ENCODE measurements at regions not wholly inside any gene's neighbourhood (a gene's known extent, or its start where the extent isn't known, plus 50 kb on each side); places are given as distances from the start of the nearest gene placed in this dataset.

GRCh38 chr21:17351766-17352165 lies 161.1 kb upstream of the CXADR start:
- ChIA-PET POLR2A (no interaction called here), CTCF (no interaction called here)
- H3K4me1 Mint-ChIP-seq (ENCODE audit: low read depth) = no peaks in the 10 kb centered on the region
- intact Hi-C loops (cut with micrococcal nuclease) = no loop called here
- H3K36me3 Mint-ChIP-seq (ENCODE audit: low read depth) = no peaks in the 10 kb centered on the region
- H3K27me3 Mint-ChIP-seq = peaks cover 2% of the 10 kb centered on the region
- no peak for ATAC-seq
- no peak overlapping the region for H3K4me3 Mint-ChIP-seq
- DNase-seq = no peak
- no peak overlapping the region for H3K27ac Mint-ChIP-seq
- TF ChIP-seq CTCF (IDR thresholded peaks at IDR 0.05) = no peak
- no peaks in the 10 kb centered on the region for H3K9me3 Mint-ChIP-seq

GRCh38 chr21:17352996-17353655 lies 159.7 kb upstream of the CXADR start:
- CTCF ChIA-PET = no interaction called here
- intact Hi-C loops (cut with micrococcal nuclease) = no loop called here
- no peak for TF ChIP-seq CTCF (IDR thresholded peaks at IDR 0.05)
- no peaks in the 10 kb centered on the region for H3K9me3 Mint-ChIP-seq
- H3K4me3 Mint-ChIP-seq = no peak overlapping the region
- peaks cover 2% of the 10 kb centered on the region for H3K27me3 Mint-ChIP-seq
- ATAC-seq (no peak), DNase-seq (no peak)
- no peaks in the 10 kb centered on the region for H3K36me3 Mint-ChIP-seq (ENCODE audit: low read depth)
- no peaks in the 10 kb centered on the region for H3K4me1 Mint-ChIP-seq (ENCODE audit: low read depth)
- H3K27ac Mint-ChIP-seq = no peak overlapping the region
- POLR2A ChIA-PET = no interaction called here

GRCh38 chr21:17359781-17360180 lies 153.1 kb upstream of the CXADR start:
- intact Hi-C loops (cut with micrococcal nuclease) = no loop called here
- no peak for ATAC-seq
- peaks cover 1% of the 10 kb centered on the region for H3K27me3 Mint-ChIP-seq
- no peak overlapping the region for H3K4me3 Mint-ChIP-seq
- DNase-seq = no peak
- no peaks in the 10 kb centered on the region for H3K4me1 Mint-ChIP-seq (ENCODE audit: low read depth)
- H3K36me3 Mint-ChIP-seq (ENCODE audit: low read depth) = no peaks in the 10 kb centered on the region
- POLR2A ChIA-PET = no interaction called here
- TF ChIP-seq CTCF (IDR thresholded peaks at IDR 0.05) = no peak
- H3K27ac Mint-ChIP-seq = no peak overlapping the region
- H3K9me3 Mint-ChIP-seq = no peaks in the 10 kb centered on the region
- CTCF ChIA-PET = no interaction called here

GRCh38 chr21:17368748-17369363 lies 144.0 kb upstream of the CXADR start:
- ChIA-PET CTCF (no interaction called here), POLR2A (no interaction called here)
- TF ChIP-seq CTCF (IDR thresholded peaks at IDR 0.05) = no peak
- ATAC-seq = no peak
- no peak for DNase-seq
- H3K27ac Mint-ChIP-seq = no peak overlapping the region
- peaks cover 4% of the 10 kb centered on the region for H3K27me3 Mint-ChIP-seq
- no peaks in the 10 kb centered on the region for H3K9me3 Mint-ChIP-seq
- H3K36me3 Mint-ChIP-seq (ENCODE audit: low read depth) = no peaks in the 10 kb centered on the region
- no peak overlapping the region for H3K4me3 Mint-ChIP-seq
- peaks cover 3% of the 10 kb centered on the region for H3K4me1 Mint-ChIP-seq (ENCODE audit: low read depth)
- intact Hi-C loops (cut with micrococcal nuclease) = no loop called here

GRCh38 chr21:17370263-17370662 lies 142.6 kb upstream of the CXADR start:
- TF ChIP-seq CTCF (IDR thresholded peaks at IDR 0.05) = no peak
- ATAC-seq (no peak), DNase-seq (no peak)
- intact Hi-C loops (cut with micrococcal nuclease) = no loop called here
- no peaks in the 10 kb centered on the region for H3K9me3 Mint-ChIP-seq
- no peak overlapping the region for H3K27ac Mint-ChIP-seq
- peaks cover 4% of the 10 kb centered on the region for H3K27me3 Mint-ChIP-seq
- CTCF ChIA-PET = no interaction called here
- POLR2A ChIA-PET = no interaction called here
- H3K36me3 Mint-ChIP-seq (ENCODE audit: low read depth) = no peaks in the 10 kb centered on the region
- no peak overlapping the region for H3K4me3 Mint-ChIP-seq
- peaks cover 3% of the 10 kb centered on the region for H3K4me1 Mint-ChIP-seq (ENCODE audit: low read depth)
